NB4 (cell line): ENCODE measurements at regions not wholly inside any gene's neighbourhood (a gene's known extent, or its start where the extent isn't known, plus 50 kb on each side); places are given as distances from the start of the nearest gene placed in this dataset.

Experiments used
- MYC ChIP-seq: IDR thresholded peaks from 2 replicates; pipeline ENCODE4 v1.6.1; 2011; ENCODE audit warnings: low read depth, low read length
- POLR2A ChIP-seq: IDR thresholded peaks from 2 replicates; pipeline ENCODE4 v1.6.1; 2011; ENCODE audit warnings: mild to moderate bottlenecking; ENCODE audit not compliant: insufficient read length; ENCODE audit errors: extremely low read depth
- TF ChIP-seq, protein P1 (sequence below): IDR thresholded peaks from one replicate; pipeline ENCODE4 v1.5.1; 2012; ENCODE audit warnings: low read depth, low read length
- TF ChIP-seq, protein P2 (sequence below): IDR thresholded peaks from 2 replicates; pipeline ENCODE4 v1.6.1; 2011; ENCODE audit warnings: low read depth, low read length

DNA sequence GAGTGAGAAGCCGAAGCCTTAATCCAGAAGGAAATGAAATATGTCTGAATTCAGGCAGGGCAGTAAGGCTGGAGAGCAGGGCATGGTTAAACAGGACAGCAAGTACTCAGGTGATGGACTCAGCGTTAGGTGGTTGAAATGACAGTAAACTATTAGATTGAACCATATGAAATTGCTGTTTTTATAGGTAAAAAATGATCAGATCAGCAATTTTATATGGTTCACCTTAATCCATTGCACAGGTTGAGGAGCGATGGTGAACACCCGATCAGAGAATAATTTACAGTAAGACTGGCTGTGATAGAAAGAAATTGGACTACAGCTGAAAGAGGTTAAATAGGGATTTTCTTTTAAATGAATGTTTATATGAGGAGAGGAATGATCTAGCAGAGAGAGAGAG is 56.6 kb downstream of the TTC6 start:
- TF ChIP-seq POLR2A (no peak), MYC (no peak)
- TF ChIP-seq, protein P1, sequence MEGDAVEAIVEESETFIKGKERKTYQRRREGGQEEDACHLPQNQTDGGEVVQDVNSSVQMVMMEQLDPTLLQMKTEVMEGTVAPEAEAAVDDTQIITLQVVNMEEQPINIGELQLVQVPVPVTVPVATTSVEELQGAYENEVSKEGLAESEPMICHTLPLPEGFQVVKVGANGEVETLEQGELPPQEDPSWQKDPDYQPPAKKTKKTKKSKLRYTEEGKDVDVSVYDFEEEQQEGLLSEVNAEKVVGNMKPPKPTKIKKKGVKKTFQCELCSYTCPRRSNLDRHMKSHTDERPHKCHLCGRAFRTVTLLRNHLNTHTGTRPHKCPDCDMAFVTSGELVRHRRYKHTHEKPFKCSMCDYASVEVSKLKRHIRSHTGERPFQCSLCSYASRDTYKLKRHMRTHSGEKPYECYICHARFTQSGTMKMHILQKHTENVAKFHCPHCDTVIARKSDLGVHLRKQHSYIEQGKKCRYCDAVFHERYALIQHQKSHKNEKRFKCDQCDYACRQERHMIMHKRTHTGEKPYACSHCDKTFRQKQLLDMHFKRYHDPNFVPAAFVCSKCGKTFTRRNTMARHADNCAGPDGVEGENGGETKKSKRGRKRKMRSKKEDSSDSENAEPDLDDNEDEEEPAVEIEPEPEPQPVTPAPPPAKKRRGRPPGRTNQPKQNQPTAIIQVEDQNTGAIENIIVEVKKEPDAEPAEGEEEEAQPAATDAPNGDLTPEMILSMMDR: no peak
- TF ChIP-seq, protein P2, sequence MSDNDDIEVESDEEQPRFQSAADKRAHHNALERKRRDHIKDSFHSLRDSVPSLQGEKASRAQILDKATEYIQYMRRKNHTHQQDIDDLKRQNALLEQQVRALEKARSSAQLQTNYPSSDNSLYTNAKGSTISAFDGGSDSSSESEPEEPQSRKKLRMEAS: no peak
